Body of pancreas (tissue), 4 donors: ENCODE measurements at regions not wholly inside any gene's neighbourhood (a gene's known extent, or its start where the extent isn't known, plus 50 kb on each side); places are given as distances from the start of the nearest gene placed in this dataset.

ENCODE experiments used
- CTCF ChIP-seq, 7 experiments: fragments of 450-650 bp in 4 of 7; fragments of 200-600 bp in 3 of 7; sonication (generic) in 3 of 7; IDR thresholded peaks; one replicate each; pipeline ENCODE4 v1.5.1; 2016 to 2019; ENCODE audit warnings: antibody characterized with exemption in 7 of 7
- POLR2A ChIP-seq, 3 donors: fragments of 450-650 bp; IDR thresholded peaks; one replicate each; pipeline ENCODE4 v1.6.1; 2016; ENCODE audit warnings: antibody characterized with exemption in 3 of 3, mild to moderate bottlenecking in 2 of 3

- TF ChIP-seq CTCF (IDR thresholded peaks at IDR 0.05) (no peak), POLR2A (IDR thresholded peaks at IDR 0.05) (no peak)
Measured at GRCh38 chr2:22382479-22383169, 1002.4 kb upstream of the KLHL29 start.
